HG03520 (cell line): ENCODE measurements at regions not wholly inside any gene's neighbourhood (a gene's known extent, or its start where the extent isn't known, plus 50 kb on each side); places are given as distances from the start of the nearest gene placed in this dataset.
"Not testable (repeated sequence)": the region's sequence is repeated elsewhere in the genome, so short reads cannot be mapped to it uniquely, and the experiment has no call there.

ENCODE experiments used
- ATAC-seq: cut with Tn5 transposase; IDR thresholded peaks from one replicate; pipeline ENCODE4 v1.9.1; 2021; ENCODE audit warnings: mild to moderate bottlenecking, moderate library complexity; ENCODE audit not compliant: unreplicated experiment

DNA sequence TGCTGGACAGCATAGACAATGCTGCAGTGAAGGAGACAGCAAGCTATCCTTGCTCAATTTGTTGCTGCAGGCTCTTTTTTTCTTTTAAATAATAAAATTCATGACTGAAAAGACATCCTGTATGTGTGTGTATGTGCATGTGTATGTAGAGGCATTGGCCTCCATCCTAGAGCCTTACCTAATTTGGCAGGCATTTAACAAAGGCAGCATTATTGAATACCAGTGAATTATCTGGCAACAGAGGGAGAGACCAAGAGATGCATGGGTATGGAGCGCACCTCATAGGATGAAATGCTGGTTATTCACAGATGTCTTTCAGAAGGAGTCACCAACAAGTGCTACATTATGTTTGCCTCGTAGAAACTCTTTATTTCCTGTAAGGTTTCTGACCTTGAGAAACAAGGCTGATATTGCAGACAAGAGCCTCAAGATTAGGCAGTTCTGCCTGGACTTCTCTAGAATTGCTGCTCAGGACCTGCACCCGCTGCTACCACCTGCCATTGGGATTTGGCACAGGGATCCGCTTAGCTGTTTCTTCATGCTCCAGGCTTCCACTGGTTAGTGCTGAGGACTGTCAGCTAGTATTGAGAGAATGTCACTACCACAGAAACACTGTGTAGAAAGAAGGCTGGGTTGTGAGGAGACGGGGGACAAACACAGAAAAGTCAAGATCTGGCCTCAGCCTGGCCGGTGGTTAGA is 247.7 kb upstream of the RFX3 start:
- no peak for ATAC-seq

DNA sequence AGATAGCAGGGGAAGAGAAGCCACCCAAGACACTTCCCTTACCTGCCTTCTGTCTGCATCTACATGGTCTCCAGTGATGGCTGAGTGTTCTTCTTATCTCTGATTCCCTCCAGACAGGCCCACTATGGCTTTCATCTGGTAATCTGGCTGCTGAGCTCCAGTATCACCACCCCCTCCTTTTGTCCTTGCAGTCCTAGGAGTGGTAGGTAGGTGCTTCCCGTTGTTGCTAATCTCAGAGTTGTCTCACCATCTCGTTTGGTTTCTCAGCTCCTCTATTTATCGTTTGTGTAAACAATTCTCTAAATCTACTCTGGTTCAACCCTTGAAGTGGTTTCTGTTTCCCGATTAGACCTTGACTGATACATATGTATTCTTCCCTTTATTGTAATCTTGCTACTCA is 243.8 kb upstream of the RFX3 start:
- no peak for ATAC-seq

DNA sequence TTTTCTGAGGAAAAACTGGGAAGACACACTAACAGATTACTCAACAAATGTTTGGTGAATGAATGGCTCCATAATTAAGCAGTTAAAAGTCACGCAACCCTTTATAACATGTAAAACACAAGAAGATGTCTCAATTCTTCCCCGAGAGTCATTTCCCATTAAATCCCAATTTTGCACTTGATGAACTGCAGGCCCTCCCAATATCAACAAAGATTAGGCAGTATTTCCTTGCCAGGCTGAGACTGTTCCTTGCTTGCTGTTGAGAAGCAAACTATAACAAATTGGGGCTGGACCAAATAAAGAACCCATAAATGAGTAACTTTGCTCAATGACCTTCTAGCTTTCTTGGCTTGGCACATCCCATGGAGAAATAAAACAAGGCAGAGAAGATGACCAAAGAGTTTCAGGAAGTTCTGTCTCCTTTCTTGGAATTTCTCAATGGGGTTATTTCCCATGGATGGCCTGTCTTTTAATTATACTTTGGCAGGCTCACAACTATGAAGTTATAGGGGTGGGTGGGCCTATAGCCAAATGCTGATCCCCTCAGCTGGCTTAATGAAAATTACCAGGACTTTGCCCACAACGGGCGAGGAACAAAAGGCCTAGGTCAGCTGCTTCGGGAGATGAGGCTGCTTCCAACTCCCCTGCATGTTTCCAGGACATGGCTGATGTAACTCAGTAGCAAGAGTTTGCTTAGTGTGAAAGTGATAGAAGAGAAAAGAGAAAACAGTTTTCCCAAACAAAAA is 243.1 kb upstream of the RFX3 start:
- ATAC-seq = no peak

DNA sequence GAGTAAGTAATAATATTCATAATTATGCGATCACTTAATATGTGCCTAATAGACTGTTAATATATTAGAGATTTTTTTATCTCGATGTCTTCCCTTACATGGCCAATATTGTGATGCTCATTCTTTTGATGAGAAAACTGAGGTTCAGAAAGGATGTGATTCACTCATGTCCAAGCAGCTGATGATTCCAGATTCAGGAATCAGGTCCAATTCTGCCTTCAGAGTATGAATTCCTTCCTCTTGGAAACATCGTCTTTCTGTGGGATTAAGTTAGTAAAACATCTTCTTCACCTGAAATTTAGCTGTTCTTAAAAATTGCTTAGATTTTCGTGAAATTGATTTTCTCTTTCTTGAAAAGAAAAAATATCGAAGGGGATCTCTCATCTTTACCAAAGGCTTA is 242.5 kb upstream of the RFX3 start:
- ATAC-seq = no peak

DNA sequence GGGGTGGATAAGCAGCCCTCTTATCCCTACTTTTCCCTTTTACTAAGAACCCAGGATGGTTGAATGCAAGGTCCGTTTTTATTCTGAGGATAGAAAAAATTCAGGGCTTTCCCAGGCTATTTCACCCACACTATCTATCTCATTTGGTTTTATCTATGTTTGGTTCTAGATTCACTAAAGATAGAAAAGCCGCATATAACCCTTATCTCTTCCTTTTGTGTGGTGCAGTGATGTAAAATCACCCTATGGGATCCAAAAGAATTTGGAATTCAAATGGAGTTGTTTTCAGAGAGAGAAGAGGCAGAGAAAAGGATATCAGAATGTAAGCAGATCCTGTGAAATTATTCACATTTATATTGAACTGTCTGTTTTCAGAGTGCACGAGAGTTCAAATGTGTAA is 236.3 kb upstream of the RFX3 start:
- ATAC-seq = no peak

DNA sequence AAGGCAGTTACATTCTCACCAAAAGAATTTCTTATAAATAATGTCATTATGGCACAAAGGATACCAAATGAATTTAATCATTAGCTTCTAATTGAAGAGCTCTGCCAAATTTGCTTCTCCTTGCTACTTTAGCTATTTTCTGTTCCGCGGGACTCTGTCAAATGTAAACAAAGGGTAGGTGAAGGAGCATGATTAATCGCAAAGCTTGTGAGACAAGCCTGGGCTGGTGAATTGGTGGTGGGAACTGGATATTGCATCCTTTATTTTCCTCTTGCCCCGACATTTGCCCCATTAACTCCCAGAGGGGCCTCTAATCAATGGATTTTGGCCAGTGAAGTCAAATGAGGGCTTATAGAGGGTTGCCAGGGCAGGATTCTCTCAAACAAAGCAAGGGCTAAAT is 234.2 kb upstream of the RFX3 start:
- no peak for ATAC-seq

DNA sequence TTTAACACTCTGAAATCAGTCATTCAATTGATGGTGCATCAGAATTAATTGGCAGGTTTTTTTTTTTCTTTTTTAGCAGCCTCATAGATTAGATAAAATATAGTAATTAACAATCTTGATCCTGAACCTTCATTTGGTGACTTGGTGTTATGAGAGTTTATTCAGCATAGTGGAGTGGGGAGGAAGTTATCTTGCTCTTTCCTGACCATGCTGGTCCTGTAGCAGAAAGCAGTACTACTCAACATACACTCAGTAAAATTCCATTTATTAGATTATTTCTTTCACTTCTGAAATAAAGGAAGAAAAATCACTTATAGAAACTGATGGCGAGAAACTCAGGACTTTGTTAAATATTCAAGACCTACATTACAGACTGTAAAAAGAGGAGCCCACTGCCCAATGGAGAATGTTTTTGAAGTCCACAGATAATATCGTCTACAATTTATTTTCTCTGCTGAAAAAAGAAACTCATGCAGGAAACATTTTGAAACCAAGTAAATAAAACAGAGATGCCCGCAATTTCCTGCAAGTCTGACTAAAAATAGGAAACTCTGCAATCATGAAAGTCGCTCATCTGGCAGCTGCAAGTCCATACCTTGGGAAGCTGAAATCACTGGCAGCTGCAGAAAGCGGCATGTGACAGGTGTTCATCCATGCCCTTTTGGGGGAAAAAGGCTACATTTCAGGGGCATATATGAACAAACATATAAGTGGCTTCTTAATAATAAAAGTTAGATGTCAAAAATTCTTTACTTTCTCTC is 233.2 kb upstream of the RFX3 start:
- no peak for ATAC-seq

DNA sequence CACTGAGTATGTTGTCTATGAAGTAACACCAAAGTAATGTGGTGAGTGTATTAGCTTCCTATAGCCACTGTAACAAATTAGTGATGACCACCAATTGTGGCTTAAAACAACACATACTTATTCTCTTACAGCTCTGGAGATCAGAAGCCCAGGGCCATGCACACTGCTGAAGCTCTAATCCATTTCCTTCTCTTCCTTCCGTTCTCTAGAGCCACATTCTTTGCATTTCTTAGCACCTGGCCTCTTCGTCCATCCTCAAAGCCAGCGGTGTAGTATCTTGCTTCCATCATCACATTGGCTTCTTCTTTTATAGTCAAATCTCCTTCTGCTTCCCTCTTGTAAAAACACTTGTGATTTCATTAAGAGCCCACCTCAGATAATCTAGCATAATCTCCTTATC is 230.3 kb upstream of the RFX3 start:
- no peak for ATAC-seq

DNA sequence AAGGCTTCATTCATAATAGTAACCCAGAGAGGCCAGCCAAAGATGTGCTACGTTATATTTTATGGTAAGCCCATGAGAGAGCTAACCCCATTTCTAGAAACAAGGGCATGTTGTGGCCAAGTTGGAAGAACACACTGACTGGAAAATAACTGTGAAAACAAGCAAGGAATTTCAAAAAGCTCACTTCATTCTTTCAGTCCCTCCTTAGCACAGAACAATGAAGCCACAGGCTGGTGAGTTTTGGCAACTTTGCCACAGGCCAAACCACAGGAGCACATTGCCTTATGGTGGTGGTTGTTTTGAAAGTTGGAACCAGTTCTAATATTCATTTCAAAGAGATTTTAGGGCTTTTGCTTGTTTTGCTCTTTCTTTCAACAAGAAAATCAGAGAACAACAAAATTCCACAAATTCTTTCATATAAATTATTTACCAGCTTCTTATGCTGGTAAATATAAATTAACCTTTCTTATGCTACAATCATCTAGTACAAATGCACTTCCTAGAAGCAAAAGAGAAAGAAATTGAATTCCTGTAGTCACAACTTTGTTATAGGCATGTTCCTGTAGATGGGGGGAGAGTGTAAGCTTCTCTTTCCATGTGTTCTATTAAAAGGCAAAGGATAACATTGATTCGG is 225.4 kb upstream of the RFX3 start:
- ATAC-seq = no peak

DNA sequence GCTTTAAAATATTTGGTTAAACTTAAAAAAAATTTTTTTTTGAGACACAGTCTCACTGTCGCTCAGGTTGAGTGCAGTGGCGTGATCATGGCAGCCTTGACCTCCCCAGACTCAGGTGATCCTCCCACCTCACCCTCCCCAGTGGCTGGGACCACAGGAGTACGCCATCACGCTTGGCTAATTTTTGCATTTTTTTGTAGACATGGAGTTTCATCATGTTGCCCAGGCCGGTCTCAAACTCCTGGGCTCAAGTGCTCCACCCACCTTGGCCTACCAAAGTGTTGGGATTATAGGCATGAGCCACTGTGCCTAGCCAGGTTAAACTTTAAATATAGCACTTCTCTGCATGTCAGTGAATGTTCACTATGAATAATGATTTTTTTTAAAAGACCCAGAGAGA is 224.5 kb upstream of the RFX3 start:
- no peak for ATAC-seq

DNA sequence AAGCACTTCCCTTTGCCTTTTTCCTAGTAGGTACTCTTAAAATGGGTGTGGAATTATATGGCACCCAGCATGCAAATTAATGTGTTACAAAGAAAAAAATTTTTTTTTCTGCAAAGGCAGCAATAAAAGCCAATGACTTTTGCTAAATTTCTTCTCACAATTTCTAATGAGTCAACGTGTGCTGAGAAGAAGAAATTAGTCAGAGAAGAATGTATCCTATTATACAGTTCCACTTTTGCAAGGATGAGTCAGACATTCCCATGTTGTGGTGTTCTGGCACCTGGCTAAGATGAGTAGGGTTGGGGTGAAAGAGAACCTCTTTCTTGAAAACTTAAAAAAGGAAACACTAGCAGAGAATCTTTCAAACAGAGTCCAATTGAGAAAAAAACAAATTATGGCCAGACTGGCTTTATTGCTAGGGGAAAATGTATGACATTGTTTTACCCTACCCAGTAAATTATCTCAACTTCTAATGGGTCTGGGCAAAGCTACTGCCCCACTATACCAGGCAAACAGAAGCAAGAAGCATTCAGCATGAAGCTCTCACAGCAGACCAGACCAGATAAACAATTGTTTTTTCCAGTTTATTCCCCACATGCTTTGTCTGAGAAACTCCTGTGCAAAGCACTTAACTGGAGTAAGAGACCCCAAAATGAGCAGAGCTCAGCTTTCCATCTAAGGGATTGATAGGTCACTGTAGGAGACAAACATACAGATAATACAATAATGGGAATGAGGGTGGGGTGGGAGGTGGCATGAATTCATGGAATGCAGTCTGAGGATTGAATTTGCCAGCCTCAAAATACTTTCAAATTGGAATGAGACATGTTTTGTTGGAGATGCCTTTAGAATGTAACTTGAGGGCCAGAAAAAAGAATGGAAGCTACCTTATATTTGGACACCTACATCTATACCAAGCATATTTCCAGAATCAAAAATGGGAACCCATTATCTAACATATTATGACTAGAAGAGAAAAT is 220.8 kb upstream of the RFX3 start:
- no peak for ATAC-seq

DNA sequence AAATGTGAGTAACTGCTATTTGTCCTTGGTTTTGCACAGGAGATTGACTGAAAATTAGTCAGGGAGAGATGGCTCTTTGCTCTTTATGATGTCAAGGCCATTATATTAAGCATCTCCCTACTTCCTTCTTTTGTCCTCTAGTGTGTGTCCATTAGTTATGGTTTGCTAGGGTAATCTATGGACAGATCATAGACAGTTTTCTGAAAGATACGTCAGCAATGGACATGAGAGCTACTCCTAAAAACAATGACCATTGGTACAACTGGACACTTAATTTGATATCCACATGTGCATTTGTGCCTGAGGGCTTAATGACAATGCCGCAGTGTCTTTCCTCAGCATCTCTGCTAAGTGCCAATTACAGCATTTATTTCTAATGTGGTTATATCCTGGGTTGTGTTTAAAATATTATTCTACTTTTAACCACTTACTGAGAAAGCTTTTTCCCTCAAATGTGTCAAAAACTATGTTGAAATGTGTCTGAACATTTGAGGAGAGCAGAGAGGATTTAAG is 218.2 kb upstream of the RFX3 start:
- ATAC-seq = no peak

DNA sequence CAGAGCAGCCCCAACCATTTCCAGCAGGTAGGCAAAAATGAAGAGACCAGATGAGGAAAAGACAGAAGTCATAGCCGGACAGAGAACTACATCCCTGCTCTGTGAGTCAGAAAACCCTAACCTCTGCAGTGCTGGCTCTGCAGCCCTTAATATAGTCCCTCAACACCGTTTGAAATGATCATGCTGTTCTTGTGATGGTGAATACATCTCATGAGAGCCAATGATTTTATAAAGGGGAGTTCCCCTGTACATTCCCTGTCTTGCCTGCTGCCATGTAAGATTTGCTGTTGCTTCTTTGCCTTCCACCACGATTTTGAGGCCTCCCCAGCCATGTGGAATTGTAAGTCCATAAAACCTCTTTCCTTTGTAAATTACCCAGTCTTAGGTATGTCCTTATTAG is 216.8 kb upstream of the RFX3 start:
- ATAC-seq = no peak

DNA sequence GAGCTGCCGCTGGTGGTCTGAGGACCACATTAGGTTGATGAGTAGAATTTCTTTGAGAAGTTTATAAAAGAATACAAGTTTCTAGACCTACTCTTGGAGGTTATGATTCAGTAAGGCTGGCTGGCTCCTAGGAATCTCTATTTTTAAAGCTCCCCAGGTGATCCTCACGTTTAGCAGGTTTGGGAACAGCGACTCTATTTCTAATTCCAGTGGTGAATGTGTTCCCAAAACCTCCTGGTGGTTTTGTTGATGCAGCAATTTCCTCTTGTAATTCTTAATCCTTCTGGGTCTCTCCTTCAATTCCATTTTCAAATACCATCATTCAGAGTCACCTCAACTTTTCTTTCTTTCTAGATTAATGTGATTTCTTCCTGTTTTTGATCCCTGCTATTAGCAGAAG is 215.9 kb upstream of the RFX3 start:
- no peak for ATAC-seq

DNA sequence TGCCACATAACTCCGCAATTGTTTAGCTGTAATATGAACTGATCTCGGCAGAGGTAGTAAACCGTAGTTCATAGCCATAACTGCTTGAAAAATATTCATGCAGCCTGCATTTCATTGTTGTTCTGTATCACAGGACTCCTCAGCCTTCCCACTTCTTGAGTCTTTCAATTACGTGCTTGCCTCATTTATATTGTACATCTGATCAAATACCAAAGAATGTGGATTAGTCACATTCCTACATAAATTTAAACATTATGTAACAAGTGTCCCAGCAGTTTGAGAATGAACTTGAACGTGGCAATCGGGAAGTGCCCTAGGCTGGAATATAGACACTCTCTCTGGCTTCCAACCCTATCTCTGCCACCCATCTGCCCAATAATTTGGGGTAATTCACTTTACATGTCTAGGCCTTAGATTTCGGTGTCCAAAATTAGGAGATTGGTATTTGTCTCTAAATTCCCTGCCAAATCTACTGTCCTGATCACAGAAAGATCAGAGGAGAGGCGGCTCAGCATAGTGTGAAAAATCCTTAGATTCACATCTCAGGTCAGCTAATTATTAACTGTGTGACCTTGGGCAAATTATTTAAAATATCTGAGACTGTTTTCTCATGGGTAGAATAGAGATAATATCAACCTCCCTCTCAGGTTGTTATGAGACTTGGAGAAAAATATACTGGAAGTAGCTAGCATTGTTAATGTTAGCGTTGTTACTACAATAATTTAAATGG is 215.1 kb upstream of the RFX3 start:
- no peak for ATAC-seq

DNA sequence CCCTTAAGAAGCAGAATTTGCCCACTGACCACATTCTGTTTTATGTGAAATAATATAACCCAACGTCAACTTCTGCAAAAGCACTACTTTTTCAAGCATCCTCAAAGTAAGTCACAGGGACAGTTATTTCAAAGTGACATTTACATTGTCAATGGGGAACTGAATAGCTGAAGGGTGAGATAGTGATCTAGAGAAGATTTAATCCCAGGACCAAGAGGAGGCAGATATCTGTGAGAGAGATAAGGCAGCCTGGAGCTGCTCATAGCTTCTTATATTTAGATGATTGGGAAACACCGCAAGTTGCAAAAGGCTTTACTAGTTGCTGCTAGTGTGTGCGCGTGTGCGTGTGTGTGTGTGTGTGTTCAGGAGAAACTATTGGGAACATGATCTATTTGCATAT is 210.4 kb upstream of the RFX3 start:
- no peak for ATAC-seq

DNA sequence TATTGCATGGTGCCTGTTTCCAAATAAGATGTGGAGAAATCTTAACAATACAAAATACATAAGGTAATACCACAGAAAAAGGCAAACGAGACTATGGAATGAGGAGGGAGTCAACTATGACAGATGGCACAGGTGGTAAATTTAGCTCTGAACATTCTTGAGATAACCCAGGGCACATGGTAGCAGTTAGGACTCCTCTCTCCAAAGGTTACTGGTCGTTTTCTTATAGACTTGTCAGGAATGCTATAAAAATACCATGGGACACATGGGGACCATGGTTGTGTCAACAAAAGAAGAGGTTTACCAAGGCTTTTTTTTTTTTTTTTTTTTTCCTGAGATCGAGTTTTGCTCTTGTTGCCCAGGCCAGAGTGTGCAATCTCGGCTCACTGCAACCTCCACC is 209.4 kb upstream of the RFX3 start:
- ATAC-seq = no peak

DNA sequence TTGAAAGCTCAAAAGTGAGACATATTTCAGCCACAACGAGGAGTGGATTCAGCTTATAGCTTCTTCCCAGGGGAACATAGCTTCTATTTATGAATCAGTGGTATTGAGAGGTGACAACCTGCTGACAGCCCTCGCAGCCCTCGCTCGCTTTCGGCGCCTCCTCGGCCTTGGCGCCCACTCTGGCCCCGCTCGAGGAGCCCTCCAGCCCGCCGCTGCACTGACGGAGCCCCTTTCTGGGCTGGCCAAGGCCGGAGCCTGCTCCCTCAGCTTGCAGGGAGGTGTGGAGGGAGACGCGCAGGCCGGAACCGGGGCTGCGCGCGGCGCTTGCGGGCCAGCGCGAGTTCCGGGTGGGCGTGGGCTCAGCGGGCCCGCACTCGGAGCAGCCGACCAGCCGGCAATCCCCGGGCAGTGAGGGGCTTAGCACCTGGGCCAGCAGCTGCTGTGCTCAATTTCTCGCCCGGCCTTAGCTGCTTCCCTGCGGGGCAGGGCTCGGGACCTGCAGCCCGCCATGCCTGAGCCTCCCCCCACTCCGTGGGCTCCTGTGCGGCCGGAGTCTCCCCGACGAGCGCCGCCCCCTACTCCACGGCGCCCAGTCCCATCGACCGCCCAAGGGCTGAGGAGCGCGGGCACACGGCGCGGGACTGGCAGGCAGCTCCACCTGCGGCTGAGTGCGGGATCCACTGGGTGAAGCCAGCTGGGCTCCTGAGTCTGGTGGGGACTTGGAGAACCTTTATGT is 207.9 kb upstream of the RFX3 start:
- not testable (repeated sequence) for ATAC-seq

DNA sequence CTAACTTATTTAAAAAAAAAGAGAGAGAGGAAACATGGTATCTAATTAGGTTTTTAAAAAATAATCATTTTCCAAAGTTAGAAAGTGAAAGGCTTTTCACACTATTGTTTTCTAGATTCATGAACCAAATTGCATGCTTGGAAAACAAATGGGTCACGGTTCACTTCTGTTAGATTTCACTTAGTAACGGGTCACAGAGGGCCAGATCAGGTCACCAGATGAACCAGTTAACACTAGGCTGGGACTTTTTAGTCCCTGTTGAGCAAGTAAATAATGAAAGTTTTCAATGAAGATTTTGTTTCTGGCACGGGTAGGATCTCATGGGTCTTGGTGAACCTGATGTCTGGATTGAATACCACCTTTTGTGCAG is 207.2 kb upstream of the RFX3 start:
- ATAC-seq = no peak
